SU-DHL-6 (cell line): ENCODE measurements at regions not wholly inside any gene's neighbourhood (a gene's known extent, or its start where the extent isn't known, plus 50 kb on each side); places are given as distances from the start of the nearest gene placed in this dataset.

Experiments
- H2AFZ ChIP-seq: fragments of 200-600 bp; sonication (generic); 2 replicates; pipeline ENCODE4 v1.6.1; 2014; ENCODE audit warnings: low read depth, mild to moderate bottlenecking, moderate library complexity, mixed read lengths, antibody characterized with exemption, low read length; ENCODE audit not compliant: severe bottlenecking
- H3F3A ChIP-seq: fragments of 200-600 bp; shearing (Covaris generic); 2 replicates; pipeline ENCODE4 v1.6.0; 2016; ENCODE audit warnings: antibody characterized with exemption, mild to moderate bottlenecking; ENCODE audit not compliant: insufficient read depth
- H3K27ac ChIP-seq: fragments of 200-600 bp; sonication (generic); 2 replicates; pipeline ENCODE4 v1.5.1; 2016; ENCODE audit warnings: low read depth, mild to moderate bottlenecking, low read length, moderate library complexity, mixed read lengths
- H3K27me3 ChIP-seq: fragments of 200-600 bp; sonication (generic), shearing (Covaris generic); 2 replicates; pipeline ENCODE4 v1.6.0; 2014; ENCODE audit warnings: mild to moderate bottlenecking, low read length
- H3K36me3 ChIP-seq: fragments of 200-600 bp; sonication (generic); 2 replicates; pipeline ENCODE4 v1.6.1; 2014; ENCODE audit warnings: mild to moderate bottlenecking, low read length, mixed read lengths
- H3K4me2 ChIP-seq: fragments of 300-600, 200-600 bp; shearing (Covaris generic), sonication (generic); 2 replicates; pipeline ENCODE4 v1.6.0; 2014; ENCODE audit warnings: low read length, low read depth, mild to moderate bottlenecking; ENCODE audit not compliant: poor library complexity, severe bottlenecking
- H3K4me3 ChIP-seq: fragments of 200-600 bp; sonication (generic); 2 replicates; pipeline ENCODE4 v1.5.1; 2014; ENCODE audit warnings: antibody characterized with exemption, low read length, mild to moderate bottlenecking, mixed read lengths; ENCODE audit not compliant: insufficient read depth, poor library complexity, severe bottlenecking
- H3K79me2 ChIP-seq: fragments of 200-600 bp; sonication (generic); 2 replicates; pipeline ENCODE4 v1.6.1; 2014; ENCODE audit warnings: mild to moderate bottlenecking, low read length, moderate library complexity; ENCODE audit not compliant: insufficient read depth
- H3K9ac ChIP-seq: fragments of 200-600 bp; sonication (generic); 2 replicates; pipeline ENCODE4 v1.7.0; 2014; ENCODE audit warnings: mild to moderate bottlenecking, low read length
- H3K9me2 ChIP-seq: fragments of 200-600 bp; sonication (generic); replicated peaks from 2 replicates; pipeline ENCODE4 v1.6.1; 2014; ENCODE audit warnings: low read length; ENCODE audit not compliant: insufficient read depth
- H3K9me3 ChIP-seq: fragments of 200-600 bp; sonication (generic); 2 replicates; pipeline ENCODE4 v1.6.1; 2014; ENCODE audit warnings: low read length, mixed read lengths; ENCODE audit not compliant: insufficient read depth
- H4K20me1 ChIP-seq: fragments of 200-600 bp; sonication (generic); 2 replicates; pipeline ENCODE4 v1.6.1; 2014; ENCODE audit warnings: low read depth, mild to moderate bottlenecking, antibody characterized with exemption, low read length, moderate library complexity, mixed read lengths
- CTCF ChIP-seq: fragments of 200-600 bp; sonication (generic); IDR thresholded peaks from one replicate; pipeline ENCODE4 v1.5.1; 2017; ENCODE audit warnings: antibody characterized with exemption, mild to moderate bottlenecking, low read length, moderate library complexity; ENCODE audit not compliant: insufficient read depth, poor library complexity, severe bottlenecking
- EZH2phosphoT487 ChIP-seq: fragments of 200-600 bp; sonication (generic), shearing (Covaris generic); conservative IDR thresholded peaks from 2 replicates; pipeline ENCODE4 v1.6.1; 2018; ENCODE audit warnings: mild to moderate bottlenecking, antibody characterized with exemption, low read length, moderate library complexity, mixed read lengths

GRCh38 chr17:14926526-14927122, 338.5 kb downstream of the PMP22 start:
- Histone ChIP-seq H3K4me3 (no peak overlapping the region), H3K9me3 (no peaks in the 10 kb centered on the region), H3K79me2 (no peaks in the 10 kb centered on the region), H3F3A (no peaks in the 10 kb centered on the region), H3K27me3 (no peaks in the 10 kb centered on the region), H3K9ac (no peak overlapping the region), H4K20me1 (no peaks in the 10 kb centered on the region), H3K36me3 (no peaks in the 10 kb centered on the region), H3K27ac (no peak overlapping the region), H3K9me2 (no peaks in the 10 kb centered on the region), H3K4me2 (no peak overlapping the region), H2AFZ (no peak overlapping the region)
- TF ChIP-seq EZH2phosphoT487 (no peak), CTCF (peak; percentile 54)

- H3K9ac ChIP-seq = no peak overlapping the region
- H3K4me2 ChIP-seq = no peak overlapping the region
These were observed 339.1 kb downstream of the PMP22 start for GRCh38 chr17:14926073-14926472.

GRCh38 chr17:14925498-14925897, 339.6 kb downstream of the PMP22 start:
- Histone ChIP-seq H4K20me1 (no peaks in the 10 kb centered on the region), H2AFZ (no peak overlapping the region)

More at GRCh38 chr17:14926073-14926472, 339.1 kb downstream of the PMP22 start:
- Histone ChIP-seq H3K9me2 (no peaks in the 10 kb centered on the region), H3F3A (no peaks in the 10 kb centered on the region), H3K36me3 (no peaks in the 10 kb centered on the region), H4K20me1 (no peaks in the 10 kb centered on the region), H3K9me3 (no peaks in the 10 kb centered on the region), H3K27ac (no peak overlapping the region), H3K79me2 (no peaks in the 10 kb centered on the region), H2AFZ (no peak overlapping the region), H3K27me3 (no peaks in the 10 kb centered on the region), H3K4me3 (no peak overlapping the region)
- TF ChIP-seq EZH2phosphoT487 (no peak), CTCF (no peak)

More at GRCh38 chr17:14925498-14925897, 339.6 kb downstream of the PMP22 start:
- Histone ChIP-seq H3F3A (no peaks in the 10 kb centered on the region), H3K36me3 (no peaks in the 10 kb centered on the region), H3K4me2 (no peak overlapping the region), H3K9me3 (no peaks in the 10 kb centered on the region), H3K27ac (no peak overlapping the region), H3K9me2 (no peaks in the 10 kb centered on the region), H3K9ac (no peak overlapping the region), H3K79me2 (no peaks in the 10 kb centered on the region), H3K27me3 (no peaks in the 10 kb centered on the region), H3K4me3 (no peak overlapping the region)
- TF ChIP-seq CTCF (no peak), EZH2phosphoT487 (no peak)
